ENCODE measurements at regions not wholly inside any gene's neighbourhood (a gene's known extent, or its start where the extent isn't known, plus 50 kb on each side); places are given as distances from the start of the nearest gene placed in this dataset.

GRCh38 chr3:120536642-120537041, 59.5 kb upstream of the NDUFB4 start:
- TF ChIP-seq CTCF (IDR thresholded peaks at IDR 0.05; ENCODE audit: insufficient read depth, low read depth, low read length) (no peak), EZH2 (IDR thresholded peaks at IDR 0.05; ENCODE audit: insufficient read depth, low read length) (no peak)

Measured in astrocyte (in vitro differentiated cells and primary cell).